ENCODE measurements at regions not wholly inside any gene's neighbourhood (a gene's known extent, or its start where the extent isn't known, plus 50 kb on each side); places are given as distances from the start of the nearest gene placed in this dataset.

- Histone ChIP-seq H3K36me3 (ENCODE audit: insufficient read depth, low read length) (no peaks in the 10 kb centered on the region), H3K9me2 (ENCODE audit: insufficient read depth, low read length) (no peaks in the 10 kb centered on the region), H3F3A (ENCODE audit: insufficient read depth, low read length, poor library complexity, severe bottlenecking) (no peaks in the 10 kb centered on the region), H3K79me2 (replicated peaks; ENCODE audit: insufficient read depth, low read length) (no peaks in the 10 kb centered on the region), H3K27ac (ENCODE audit: low read length) (no peak overlapping the region), H2AFZ (ENCODE audit: low read depth, low read length) (no peak overlapping the region), H3K4me3 (ENCODE audit: low read length) (no peak overlapping the region), H3K4me2 (ENCODE audit: low read length) (no peak overlapping the region), H4K20me1 (ENCODE audit: insufficient read depth) (no peaks in the 10 kb centered on the region), H3K27me3 (ENCODE audit: insufficient read depth, low read depth, low read length) (no peaks in the 10 kb centered on the region), H3K9ac (ENCODE audit: low read length) (no peak overlapping the region), H3K9me3 (ENCODE audit: low read length) (no peaks in the 10 kb centered on the region)
- TF ChIP-seq REST (IDR thresholded peaks at IDR 0.05; ENCODE audit: borderline replicate concordance): no peak
- no peak for TF ChIP-seq SMC3 (conservative IDR thresholded peaks at IDR 0.05; ENCODE audit: poor library complexity)
- TF ChIP-seq TAF1 (IDR thresholded peaks at IDR 0.05; ENCODE audit: low read depth): no peak
- no peak for TF ChIP-seq POLR2AphosphoS5 (IDR thresholded peaks at IDR 0.05)
- TF ChIP-seq RAD21 (conservative IDR thresholded peaks at IDR 0.05): no peak
- no peak for TF ChIP-seq CTCF (IDR thresholded peaks at IDR 0.05; ENCODE audit: poor library complexity, severe bottlenecking)
- no peak for TF ChIP-seq EP300 (conservative IDR thresholded peaks at IDR 0.05; ENCODE audit: poor library complexity, severe bottlenecking)
- TF ChIP-seq EZH2 (IDR thresholded peaks at IDR 0.05; ENCODE audit: borderline replicate concordance, insufficient read depth, low read length, poor library complexity, severe bottlenecking): no peak
- no peak for TF ChIP-seq MXI1 (conservative IDR thresholded peaks at IDR 0.05; ENCODE audit: poor library complexity, severe bottlenecking)
Measured at GRCh38 chr9:1876891-1877496, 138.2 kb upstream of the SMARCA2 start.

- Histone ChIP-seq H3K9ac (ENCODE audit: low read length) (no peak overlapping the region), H3K36me3 (ENCODE audit: insufficient read depth, low read length) (no peaks in the 10 kb centered on the region), H3K9me3 (ENCODE audit: low read length) (no peaks in the 10 kb centered on the region), H3K79me2 (replicated peaks; ENCODE audit: insufficient read depth, low read length) (no peaks in the 10 kb centered on the region), H4K20me1 (ENCODE audit: insufficient read depth) (no peaks in the 10 kb centered on the region), H3K27ac (ENCODE audit: low read length) (no peak overlapping the region), H3K4me3 (ENCODE audit: low read length) (no peak overlapping the region), H3F3A (ENCODE audit: insufficient read depth, low read length, poor library complexity, severe bottlenecking) (no peaks in the 10 kb centered on the region), H3K4me2 (ENCODE audit: low read length) (no peak overlapping the region), H2AFZ (ENCODE audit: low read depth, low read length) (no peak overlapping the region), H3K27me3 (ENCODE audit: insufficient read depth, low read depth, low read length) (no peaks in the 10 kb centered on the region), H3K9me2 (ENCODE audit: insufficient read depth, low read length) (no peaks in the 10 kb centered on the region)
- TF ChIP-seq CTCF (IDR thresholded peaks at IDR 0.05; ENCODE audit: poor library complexity, severe bottlenecking) (no peak), MXI1 (conservative IDR thresholded peaks at IDR 0.05; ENCODE audit: poor library complexity, severe bottlenecking) (no peak), TAF1 (IDR thresholded peaks at IDR 0.05; ENCODE audit: low read depth) (no peak), SMC3 (conservative IDR thresholded peaks at IDR 0.05; ENCODE audit: poor library complexity) (no peak), EZH2 (IDR thresholded peaks at IDR 0.05; ENCODE audit: borderline replicate concordance, insufficient read depth, low read length, poor library complexity, severe bottlenecking) (no peak), REST (IDR thresholded peaks at IDR 0.05; ENCODE audit: borderline replicate concordance) (no peak)
Measured at GRCh38 chr9:1877951-1878350, 137.2 kb upstream of the SMARCA2 start.

All from neural cell (in vitro differentiated cells).